CD4-positive, alpha-beta T cell treated with Interleukin-21 for 1 hour (primary cell): ENCODE measurements at regions not wholly inside any gene's neighbourhood (a gene's known extent, or its start where the extent isn't known, plus 50 kb on each side); places are given as distances from the start of the nearest gene placed in this dataset.

ENCODE experiments used
- DNase-seq: peaks from one replicate; pipeline ENCODE4 v3.0.0-alpha.2; 2020

DNA sequence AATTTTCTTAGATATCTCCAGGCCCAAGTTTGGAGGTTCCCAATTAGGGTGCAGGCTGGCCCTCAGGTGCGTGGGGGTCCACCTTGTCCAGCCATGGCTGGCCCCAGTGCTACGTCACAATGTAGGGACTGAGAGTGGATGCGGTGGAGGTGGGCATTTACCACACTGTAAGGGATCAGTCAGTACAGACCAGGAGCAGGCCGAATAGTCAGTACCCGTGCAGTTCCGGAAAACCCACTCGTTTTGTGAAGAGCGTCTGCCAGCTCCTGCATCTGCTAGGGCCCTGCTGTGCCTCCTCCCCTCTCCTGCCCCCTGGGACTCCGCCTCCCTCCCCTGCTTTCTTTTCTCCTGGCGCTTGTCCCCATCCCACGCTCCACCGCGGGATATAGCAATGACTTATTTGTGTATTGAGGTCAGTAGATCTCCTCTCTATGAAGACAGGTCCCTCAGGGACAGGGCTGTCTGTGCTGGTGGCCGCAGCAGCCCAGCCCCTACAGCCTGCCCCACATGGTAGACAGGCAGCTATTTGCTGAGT is 50.4 kb upstream of the SEPTIN5 start:
- DNase-seq: no peak

DNA sequence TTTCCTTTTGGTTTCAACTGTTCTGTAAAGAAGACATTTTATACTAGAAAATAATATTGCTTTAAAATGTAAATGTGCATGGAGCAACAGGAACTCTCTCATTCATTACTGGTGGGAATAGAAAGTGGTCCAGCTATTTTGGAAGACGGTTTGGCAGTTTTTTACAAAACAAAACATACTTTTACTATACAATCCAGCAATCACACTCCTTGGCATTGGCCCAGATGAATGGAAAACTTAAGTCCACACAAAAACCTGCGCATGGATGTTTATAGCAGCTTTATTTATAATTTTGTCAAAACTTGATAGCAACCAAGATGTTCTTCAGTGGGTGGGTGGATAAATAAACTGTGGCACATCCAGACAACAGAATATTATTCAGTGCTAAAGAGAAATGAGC is 49.9 kb upstream of the SEPTIN5 start:
- DNase-seq: no peak
